SW480 (cell line): ENCODE measurements at regions not wholly inside any gene's neighbourhood (a gene's known extent, or its start where the extent isn't known, plus 50 kb on each side); places are given as distances from the start of the nearest gene placed in this dataset.

Source experiments
- DNase-seq: peaks from one replicate; pipeline ENCODE4 v3.0.0-alpha.2; 2016; ENCODE audit warnings: low spot score

DNA sequence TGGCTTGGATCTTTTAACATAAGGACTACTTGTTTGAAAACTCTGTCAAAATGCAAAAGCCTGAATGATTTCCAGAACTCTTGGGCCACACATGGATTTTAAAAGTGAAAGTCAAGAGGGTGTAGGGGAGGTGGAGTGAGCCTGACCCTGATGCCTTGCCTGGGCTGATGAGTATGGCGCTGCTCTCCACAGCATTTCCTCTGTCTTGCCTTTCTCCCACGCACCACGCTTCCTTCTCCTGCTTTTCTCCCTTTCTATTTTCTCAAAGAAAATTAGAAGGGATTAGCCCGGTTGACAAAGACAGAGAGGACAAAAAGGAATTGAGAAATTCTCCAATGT lies 207.0 kb upstream of the CCDC68 start:
- DNase-seq, result no peak

DNA sequence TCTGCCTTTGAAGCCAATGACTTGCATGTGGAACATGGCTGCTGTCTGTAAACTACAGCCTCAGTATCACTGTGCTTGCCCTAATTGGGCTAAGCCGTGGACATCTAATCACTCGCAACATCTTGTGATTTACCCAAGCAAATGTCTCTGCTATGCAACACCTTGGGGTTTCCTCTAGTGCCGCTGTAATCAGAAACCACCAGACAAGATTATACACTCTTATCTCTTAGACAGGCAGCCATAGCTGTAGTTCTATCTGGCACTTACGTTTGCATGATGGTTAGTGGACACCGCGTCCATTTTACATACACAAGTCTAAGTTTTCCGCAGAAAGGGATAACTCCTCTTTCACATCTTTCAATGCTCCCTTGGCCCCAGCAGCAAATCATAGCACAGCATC lies 204.3 kb upstream of the CCDC68 start:
- DNase-seq, result no peak

DNA sequence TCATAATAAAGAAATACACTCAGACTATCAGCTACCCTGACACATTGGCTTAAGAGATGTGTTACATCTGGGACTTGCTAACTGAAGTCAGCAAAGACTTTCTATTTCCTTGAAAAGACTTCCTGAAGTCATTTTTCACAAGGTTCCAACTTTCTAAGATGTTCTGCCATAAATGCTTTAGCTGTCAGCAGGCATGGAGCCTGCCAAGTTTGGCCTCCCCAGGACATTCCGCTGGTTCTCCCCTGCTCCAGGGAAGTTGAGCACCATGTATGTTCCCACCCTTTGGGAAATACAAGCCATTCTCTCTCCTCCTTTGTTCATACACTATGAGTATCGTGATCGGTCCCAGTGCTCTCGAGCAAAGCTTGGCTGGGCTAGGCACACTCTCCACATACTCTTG lies 202.7 kb upstream of the CCDC68 start:
- no peak for DNase-seq

DNA sequence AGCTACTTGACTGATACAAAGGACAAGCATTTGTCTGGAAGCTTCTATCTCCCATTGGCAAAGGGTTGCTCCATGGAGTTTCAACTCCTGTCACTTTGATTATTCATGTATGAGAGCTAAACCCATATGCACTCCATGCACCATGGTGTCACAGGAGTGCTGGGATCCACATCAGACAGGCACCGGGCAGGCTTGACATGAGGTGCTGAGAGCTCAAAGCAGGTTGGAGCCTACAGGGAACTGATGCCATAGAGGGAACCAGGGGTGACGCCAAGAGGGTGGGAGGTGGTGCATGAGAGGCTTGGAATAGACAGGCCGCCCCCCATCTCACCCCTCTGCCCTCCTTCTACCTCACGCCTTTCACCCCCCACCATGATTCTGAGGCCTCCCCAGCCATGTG lies 199.8 kb upstream of the CCDC68 start:
- no peak for DNase-seq

DNA sequence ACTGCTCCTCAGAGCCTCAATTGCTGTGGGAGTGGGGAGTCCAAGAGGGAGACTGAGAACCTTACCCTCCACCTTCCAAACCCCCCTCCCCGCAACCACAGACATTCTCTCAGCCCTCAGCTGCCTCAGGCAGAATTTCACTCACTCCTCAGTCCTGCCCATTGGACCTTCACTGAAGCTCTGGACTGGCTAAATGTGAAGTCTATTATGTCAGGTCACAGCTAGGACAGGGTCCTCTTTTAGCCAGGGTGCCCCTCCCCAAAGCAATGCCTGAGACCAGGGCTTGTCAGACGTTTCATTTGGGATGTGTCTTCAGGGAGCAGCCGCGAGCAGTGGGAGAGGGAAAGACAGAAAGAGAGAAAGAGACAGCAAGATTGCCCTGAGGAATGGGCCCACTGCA lies 199.3 kb upstream of the CCDC68 start:
- DNase-seq, result no peak

DNA sequence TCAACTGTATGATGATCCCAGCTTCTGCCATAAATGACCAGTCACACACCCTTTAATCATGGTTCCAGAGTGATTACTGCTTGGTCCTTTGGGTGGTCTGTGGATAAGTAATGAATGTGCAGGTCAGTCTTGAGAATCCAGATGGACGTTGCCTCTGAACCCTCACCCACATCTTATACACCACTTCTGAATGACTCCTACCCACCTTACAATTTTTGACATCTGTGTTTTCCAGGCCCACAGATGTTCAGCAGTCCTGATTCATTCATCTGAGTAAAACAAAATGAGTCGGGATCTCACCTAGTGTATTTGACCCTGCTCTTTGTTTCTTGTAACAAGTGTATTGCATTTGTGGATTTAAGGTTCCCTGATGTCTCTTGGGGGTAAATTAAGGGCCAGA lies 194.1 kb upstream of the CCDC68 start:
- DNase-seq, result no peak

DNA sequence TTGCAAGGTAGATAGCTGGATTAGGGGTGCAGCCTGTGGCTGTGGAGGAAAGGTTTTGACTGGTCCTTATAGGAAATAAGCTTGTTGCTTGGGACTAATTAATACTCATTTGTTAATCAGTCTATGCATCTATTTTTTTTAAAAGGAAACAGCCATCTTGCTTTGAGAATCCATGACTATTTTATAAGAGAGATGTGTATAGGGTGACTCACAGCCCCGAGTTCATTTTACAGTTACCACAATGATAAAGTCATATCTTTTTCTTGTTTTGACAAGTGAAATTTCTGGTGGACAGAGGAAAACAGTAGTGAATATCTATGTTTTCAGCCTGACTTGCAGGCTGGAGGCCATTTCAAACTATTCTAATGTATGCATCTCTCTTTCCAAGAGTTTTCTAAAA lies 193.5 kb upstream of the CCDC68 start:
- no peak for DNase-seq

DNA sequence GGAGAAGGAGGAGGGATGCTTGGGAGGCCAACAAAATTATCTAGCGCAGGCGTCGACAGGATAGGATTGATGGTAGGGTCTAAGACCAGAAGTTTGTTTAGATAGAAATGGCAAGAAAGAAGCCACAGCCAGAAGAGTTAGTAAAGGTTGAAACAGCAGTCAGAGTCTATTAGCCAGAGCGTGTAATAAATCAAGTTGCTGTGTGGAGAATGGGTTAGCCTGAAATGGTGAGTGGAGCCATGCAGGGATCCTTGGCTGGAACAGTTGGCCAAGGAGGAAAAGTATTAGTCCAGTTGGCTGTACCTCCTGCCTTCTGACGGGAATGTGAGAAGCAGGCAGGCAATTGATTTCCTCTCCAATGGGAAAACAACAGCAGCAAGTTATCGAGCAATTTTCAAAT lies 190.7 kb upstream of the CCDC68 start:
- DNase-seq, result no peak

DNA sequence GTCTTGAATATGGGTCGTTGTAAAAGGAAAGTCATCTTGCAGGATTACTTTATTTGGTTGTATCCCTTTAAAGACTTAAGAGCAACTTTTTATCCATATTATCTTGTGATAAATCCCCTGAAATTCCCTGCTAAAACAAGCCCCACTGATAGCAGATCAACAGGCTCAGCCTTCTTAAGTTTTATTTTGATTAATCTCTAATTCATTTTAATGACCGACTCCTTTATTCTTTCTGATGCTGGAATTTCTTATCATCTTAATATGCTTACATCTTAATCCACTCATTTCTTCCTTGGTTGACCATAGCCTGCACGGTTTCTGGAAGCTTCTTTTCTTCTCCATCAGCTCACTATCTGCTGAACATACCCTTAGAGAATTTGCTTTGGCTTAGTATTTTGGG lies 188.5 kb upstream of the CCDC68 start:
- no peak for DNase-seq

DNA sequence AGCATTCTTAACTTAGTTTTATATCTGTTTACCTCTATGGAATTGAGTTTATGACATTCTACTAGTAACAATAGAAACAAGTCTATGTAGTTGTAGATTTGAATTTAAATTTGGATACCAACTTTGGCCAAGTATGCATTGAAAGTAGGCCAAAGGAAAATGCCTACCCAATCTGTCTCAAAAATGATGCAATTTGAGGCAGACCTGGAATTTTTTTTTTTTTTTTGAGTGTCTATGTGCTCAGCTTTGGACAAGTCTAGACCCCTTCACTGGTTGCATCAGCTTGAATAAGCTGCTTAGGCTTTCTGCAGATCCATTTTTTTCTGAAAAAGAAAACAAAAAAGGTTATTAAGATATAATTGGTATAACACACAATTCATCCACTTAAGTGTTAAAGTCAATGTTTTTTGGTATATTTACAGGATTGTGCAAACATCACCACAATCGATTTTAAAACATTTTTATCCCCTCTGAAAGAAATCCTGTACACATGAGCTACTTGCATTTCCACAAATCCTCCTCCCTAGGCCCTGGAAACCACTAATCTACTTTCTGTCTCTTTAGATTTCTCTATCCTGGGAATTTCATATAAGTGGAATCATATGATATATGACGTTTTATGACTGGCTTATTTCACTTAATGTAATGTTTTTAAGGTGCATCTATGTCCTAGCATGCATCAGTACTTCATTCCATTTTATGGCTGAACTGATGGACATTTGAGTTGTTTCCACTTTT lies 185.1 kb upstream of the CCDC68 start:
- no peak for DNase-seq

DNA sequence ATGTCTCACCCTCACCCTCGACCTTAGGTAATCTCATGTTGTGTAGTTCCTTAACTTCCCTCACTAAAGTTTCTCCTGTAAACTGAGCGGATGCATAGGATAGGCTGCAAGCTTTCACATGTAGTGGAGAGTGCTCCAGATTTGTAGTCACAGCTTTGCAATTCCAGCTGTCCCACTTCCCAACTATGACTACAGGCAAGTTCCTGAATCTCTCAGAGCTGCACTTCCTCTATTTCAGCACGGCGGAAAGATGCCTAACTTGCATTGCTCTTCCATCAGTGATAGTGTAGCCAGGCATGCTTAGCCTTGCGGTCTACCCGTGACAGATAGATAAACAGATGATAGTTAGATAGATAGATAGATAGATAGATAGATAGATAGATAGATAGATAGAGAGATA lies 183.1 kb upstream of the CCDC68 start:
- no peak for DNase-seq

DNA sequence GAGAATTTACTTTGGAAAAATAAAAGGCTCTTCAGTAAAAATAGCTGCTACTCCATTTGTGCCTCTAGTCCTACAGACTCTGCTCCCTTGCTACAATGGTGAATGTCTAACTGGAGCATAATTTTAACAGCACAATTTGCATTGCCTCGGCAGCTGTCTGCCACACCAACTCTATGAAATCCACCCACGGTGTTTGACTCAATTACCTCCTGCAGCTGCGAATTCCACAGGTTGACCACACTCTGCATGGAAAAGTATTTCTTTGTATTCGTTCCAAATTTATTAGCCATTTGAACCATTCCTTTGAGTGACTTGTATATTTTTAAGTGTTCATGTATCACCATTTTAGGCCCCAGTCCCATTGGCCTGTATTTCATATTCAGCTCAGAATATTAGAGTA lies 182.1 kb upstream of the CCDC68 start:
- DNase-seq, result peak; percentile 1

DNA sequence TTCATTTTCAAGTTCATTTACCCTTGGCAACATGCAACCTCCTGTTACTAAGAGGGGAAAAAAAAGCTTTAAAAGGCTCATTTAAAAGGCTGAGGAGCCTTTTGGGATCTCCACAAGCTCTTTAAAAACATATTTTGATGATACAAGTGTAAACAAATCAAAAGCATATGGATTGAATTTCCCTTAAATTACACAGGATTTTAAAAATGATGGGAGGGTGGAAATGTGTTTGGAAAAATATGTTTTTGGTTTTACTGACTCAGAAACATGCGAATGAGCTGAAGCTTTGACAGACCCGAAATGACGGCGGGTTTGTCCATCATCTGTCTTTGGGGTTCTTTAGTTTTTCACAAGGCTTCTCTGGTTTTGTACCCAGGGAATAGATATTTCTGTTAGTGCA lies 180.6 kb upstream of the CCDC68 start:
- no peak for DNase-seq

DNA sequence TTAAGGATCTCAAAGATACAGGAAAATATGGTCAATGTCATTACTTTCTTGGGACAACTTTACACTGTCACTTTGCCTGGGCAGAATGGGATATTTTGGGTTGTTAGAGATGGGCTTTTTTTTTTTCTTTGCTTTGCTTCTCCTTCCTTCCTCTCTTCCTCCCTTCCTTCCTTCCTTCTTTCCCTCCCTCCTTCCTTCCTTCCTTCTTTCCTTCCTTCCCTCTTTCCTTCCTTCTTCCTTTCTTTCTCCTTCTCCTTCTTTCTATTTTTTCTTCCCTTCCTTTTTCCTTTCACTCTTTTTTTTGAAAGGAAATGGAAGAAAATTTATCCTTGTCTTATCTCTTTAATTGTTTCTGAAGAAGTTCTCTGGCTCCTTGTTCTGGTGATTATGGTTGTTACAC lies 180.0 kb upstream of the CCDC68 start:
- DNase-seq, result no peak

DNA sequence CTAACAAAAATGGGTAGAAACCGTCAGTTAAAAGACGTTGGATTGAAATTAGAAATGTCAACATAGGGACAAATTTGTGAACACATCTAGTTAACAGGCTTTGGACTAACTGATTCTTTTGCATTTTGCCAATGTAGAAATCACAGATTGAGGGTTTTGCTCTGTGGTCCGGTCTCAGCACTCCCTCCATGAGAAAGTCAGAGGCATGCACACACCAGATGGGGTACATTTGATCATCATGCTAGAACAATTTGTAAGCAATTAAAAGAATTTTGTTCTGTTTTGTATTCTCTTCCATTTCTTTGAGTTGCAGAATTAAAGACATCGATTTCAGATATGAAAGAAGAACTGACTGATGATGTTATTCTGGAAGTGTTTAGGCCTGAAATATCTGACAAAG lies 179.1 kb upstream of the CCDC68 start:
- DNase-seq, result no peak

DNA sequence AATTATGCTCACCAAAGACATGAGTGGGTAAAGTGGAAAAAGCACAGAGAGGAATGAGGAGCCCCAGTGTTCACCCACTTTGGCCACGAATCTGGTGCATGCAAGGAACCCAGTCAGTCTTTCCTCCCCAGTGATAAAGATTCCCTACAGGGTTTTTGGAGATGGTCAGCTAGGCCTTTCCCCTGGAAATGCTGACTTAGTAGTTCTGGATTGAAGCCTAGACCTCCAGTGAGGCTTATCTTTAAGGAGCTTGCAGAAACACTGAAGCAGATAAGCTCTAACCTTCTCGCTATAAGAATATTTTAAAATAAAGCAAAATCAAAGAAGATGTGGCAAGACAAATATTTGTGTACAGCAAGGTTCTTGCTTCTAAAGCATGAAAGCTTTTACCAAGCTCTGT lies 178.3 kb upstream of the CCDC68 start:
- DNase-seq, result no peak

DNA sequence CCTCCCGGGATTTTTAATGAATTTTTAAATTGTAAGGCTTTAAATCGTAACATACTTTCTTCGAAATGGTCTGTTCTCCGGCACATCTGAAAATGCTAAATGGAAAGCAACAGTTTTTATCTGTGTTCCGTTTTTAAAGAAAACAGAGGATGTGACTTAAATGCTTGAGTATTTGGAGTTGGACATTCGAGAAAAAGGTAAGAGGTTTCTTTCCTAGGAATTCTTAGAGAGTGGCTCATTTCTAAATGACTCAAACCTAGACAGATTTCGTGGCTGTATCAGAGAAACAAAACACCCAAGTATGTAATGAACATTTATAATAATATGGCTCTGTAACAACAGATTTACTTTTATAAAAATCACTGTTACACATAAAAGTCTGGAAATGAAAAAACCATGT lies 177.6 kb upstream of the CCDC68 start:
- no peak for DNase-seq

DNA sequence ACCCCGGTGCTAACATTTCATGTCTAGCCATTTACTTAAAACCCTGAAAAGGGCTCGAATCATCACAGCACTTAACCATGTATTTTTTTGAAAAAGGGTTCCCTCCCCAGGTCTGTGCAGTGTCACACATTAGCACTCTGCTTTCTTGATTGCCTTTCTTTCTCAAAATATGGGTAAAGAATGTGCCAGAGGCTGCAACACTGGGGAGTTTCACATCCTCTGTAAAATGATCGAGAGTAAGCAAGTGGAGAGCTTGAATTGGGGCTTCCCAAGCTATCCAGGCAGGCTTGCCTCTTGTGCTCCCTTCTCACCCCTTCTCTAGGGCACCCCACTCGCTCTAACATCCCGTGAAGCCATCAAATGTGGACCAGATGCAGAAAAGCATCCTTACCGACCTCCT lies 177.0 kb upstream of the CCDC68 start:
- no peak for DNase-seq

DNA sequence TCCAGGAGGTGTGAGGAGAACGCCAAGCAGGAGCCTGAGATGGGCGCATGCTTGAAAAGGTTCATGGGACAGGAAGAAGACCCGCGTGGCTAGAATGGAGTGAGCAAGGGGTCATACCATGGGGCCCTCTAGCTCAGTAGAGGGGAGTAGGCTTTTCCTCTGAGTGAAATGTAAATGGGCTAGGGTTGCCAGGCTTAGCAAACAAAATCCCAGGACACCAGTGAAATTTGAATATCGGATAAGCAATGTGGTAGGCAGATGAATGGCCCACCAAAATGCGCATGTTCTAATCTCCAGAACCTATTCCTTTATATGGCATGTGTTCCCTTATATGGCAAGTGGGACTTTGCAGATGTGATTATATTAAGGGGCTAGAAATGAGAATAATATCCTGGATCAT lies 174.1 kb upstream of the CCDC68 start:
- DNase-seq, result no peak

DNA sequence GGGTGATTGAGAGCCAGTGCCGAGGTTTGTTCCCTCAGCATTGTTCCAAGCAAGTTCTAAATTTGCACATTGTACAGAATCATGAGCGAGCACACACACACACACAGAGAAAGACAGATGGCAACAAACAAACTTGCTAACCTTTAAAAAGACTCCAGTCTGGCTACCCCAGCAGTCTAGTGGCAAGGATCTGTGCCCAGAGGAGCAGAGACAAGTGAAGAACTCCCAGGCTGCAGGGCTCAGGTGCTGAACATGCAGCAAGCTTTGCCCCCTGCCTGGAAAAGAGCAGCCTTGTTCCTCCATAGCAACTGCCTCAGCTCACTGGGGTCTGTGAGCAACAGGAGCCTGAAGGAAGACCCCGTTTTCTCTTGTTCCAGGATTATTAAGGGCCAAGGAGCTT lies 169.2 kb upstream of the CCDC68 start:
- no peak for DNase-seq

DNA sequence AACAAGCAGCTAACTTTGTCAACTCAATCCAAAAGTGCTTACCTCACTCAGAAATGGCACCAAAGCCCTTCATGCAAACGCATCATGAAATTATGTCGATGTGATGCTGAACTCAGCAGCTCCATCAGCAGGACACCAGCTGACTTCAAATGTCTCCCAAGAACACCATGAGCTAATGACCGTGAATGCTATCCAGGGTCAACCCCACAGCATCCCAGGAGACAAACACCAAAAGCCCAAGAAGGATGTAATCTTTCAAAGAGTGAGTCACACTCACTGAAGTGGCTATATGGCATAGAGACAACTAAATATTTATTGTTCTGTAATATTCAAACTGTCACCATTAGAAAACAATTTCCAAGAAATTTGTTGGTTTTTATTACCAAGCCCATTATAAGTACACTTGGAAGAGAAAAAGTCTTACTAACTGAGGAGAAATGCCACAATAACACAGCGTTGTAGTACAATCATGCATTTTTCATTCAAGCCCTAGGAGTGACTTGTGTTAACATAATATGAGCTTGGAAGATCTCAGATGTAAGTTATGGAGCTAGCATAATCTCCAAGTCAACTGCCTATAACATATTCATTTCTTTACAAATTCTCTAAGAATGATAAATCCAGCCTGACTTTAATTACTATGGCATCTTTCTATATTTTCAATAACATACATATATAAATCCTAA lies 165.0 kb upstream of the CCDC68 start:
- no peak for DNase-seq

DNA sequence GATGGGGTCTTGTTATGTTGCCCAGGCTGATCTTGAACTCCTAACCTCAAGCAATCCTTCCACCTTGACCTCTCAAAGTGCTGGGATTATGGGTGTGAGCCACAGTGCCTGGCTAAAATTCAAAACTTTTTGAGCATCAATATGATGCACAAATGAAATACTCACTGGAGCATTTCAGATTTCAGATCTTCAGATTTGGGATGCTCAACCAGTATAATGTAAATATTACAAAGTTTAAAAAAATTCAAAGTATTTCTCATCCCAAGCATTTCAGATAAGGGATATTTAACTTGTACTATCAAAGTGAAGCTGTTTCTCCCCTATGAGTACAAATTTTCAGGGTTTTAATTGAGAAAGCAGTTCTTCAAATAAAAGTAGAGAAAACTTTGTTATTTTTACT lies 164.1 kb upstream of the CCDC68 start:
- no peak for DNase-seq

DNA sequence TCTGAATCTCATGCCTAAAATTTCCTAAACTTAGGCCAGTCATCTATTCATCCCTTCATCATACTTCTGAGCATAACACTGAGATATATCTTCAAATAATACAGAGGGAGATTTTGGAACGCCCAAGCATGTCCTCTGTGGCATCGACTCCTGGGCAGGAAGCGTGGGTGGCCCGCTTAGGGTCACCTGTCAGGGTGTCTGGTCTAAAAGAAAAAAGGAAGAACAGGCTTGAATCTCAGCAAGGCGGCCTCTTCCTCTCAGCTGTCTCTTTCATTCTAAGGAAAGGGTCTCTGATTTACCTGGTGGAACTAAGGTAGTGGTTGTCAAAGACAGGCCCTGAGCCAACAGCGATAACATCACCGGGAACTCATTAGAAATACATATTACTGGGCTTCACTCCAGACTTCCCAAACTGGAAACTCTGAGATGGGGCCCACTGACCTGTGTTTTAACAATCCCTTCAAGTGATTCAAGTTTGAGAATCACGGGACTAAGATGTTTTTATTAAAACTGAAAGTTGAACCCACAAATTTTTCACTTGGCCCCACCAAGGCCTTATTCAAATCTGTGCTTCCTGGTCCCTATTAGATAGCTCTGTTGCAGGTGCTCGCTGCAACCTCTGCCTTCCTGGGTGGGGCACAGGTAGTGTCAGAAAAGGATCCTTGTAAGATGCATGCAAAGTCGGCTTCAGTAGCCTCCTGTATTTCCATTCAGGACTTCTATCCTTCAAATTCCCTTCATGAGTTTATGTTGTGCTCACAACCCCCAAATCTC lies 162.3 kb upstream of the CCDC68 start:
- no peak for DNase-seq

DNA sequence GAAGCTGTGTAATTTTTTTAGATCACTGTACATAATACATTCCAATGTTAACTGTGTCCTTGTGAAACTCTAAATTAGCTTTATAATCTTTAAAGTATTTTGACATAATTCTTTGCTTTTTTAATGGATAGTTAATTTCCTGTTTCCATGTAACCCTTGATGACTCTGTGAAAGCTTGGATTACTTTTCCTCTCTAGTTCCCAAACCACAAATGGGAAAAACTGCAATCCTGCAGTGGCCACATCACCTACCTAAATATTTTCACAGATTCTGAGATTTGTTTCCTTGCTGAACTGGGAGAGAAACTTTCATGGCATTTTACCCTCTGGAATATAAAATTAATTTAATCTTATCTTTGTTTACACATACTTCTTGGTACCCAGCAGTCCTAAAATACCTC lies 161.6 kb upstream of the CCDC68 start:
- DNase-seq, result no peak
